ENCODE measurements at regions not wholly inside any gene's neighbourhood (a gene's known extent, or its start where the extent isn't known, plus 50 kb on each side); places are given as distances from the start of the nearest gene placed in this dataset.

- Histone ChIP-seq H3K36me3 (ENCODE audit: low read depth) (no peaks in the 10 kb centered on the region; the same call in 1 of the 2 replicates), H3K4me3 (ENCODE audit: severe bottlenecking) (no peak overlapping the region), H3K27me3 (ENCODE audit: insufficient read depth, poor library complexity, severe bottlenecking) (no peaks in the 10 kb centered on the region), H3K9me3 (ENCODE audit: severe bottlenecking) (peaks cover 3% of the 10 kb centered on the region), H3K4me1 (ENCODE audit: insufficient read depth, poor library complexity, severe bottlenecking) (peaks cover 32% of the 10 kb centered on the region), H3K27ac (ENCODE audit: poor library complexity, severe bottlenecking) (peak overlapping the region; percentile 69)
- ATAC-seq (ENCODE audit: low read depth) (no peak), DNase-seq (ENCODE audit: low spot score) (no peak)
- TF ChIP-seq CTCF (IDR thresholded peaks at IDR 0.05; ENCODE audit: poor library complexity, severe bottlenecking): no peak
These were observed 187.5 kb upstream of the KL start for GRCh38 chr13:32828711-32829110.

GRCh38 chr13:32829269-32829668 is 187.0 kb upstream of the KL start:
- Histone ChIP-seq H3K36me3 (ENCODE audit: low read depth) (no peaks in the 10 kb centered on the region; the same call in 1 of the 2 replicates), H3K4me1 (ENCODE audit: insufficient read depth, poor library complexity, severe bottlenecking) (peaks cover 29% of the 10 kb centered on the region), H3K4me3 (ENCODE audit: severe bottlenecking) (no peak overlapping the region), H3K27me3 (ENCODE audit: insufficient read depth, poor library complexity, severe bottlenecking) (no peaks in the 10 kb centered on the region), H3K9me3 (ENCODE audit: severe bottlenecking) (peaks cover 3% of the 10 kb centered on the region), H3K27ac (ENCODE audit: poor library complexity, severe bottlenecking) (peak overlapping the region; percentile 69)
- no peak for DNase-seq (ENCODE audit: low spot score)
- TF ChIP-seq CTCF (IDR thresholded peaks at IDR 0.05; ENCODE audit: poor library complexity, severe bottlenecking): no peak
- ATAC-seq (ENCODE audit: low read depth): no peak

GRCh38 chr13:32829676-32830335 is 186.4 kb upstream of the KL start:
- ATAC-seq (ENCODE audit: low read depth) (peak; percentile 97), DNase-seq (ENCODE audit: low spot score) (peak; percentile 77)
- TF ChIP-seq CTCF (IDR thresholded peaks at IDR 0.05; ENCODE audit: poor library complexity, severe bottlenecking): no peak
- no peaks in the 10 kb centered on the region; the same call in 1 of the 2 replicates for H3K36me3 ChIP-seq (ENCODE audit: low read depth)
- no peak overlapping the region for H3K4me3 ChIP-seq (ENCODE audit: severe bottlenecking)
- H3K27me3 ChIP-seq (ENCODE audit: insufficient read depth, poor library complexity, severe bottlenecking): no peaks in the 10 kb centered on the region
- peaks cover 25% of the 10 kb centered on the region for H3K4me1 ChIP-seq (ENCODE audit: insufficient read depth, poor library complexity, severe bottlenecking)
- peaks cover 3% of the 10 kb centered on the region for H3K9me3 ChIP-seq (ENCODE audit: severe bottlenecking)
- H3K27ac ChIP-seq (ENCODE audit: poor library complexity, severe bottlenecking): peak overlapping the region; percentile 69

GRCh38 chr13:32830336-32831031 is 185.7 kb upstream of the KL start:
- no peak for DNase-seq (ENCODE audit: low spot score)
- Histone ChIP-seq H3K27me3 (ENCODE audit: insufficient read depth, poor library complexity, severe bottlenecking) (no peaks in the 10 kb centered on the region), H3K4me3 (ENCODE audit: severe bottlenecking) (no peak overlapping the region), H3K9me3 (ENCODE audit: severe bottlenecking) (peaks cover 3% of the 10 kb centered on the region), H3K27ac (ENCODE audit: poor library complexity, severe bottlenecking) (peak overlapping the region; percentile 69), H3K4me1 (ENCODE audit: insufficient read depth, poor library complexity, severe bottlenecking) (peaks cover 19% of the 10 kb centered on the region), H3K36me3 (ENCODE audit: low read depth) (no peaks in the 10 kb centered on the region; the same call in 1 of the 2 replicates)
- no peak for ATAC-seq (ENCODE audit: low read depth)
- no peak for TF ChIP-seq CTCF (IDR thresholded peaks at IDR 0.05; ENCODE audit: poor library complexity, severe bottlenecking)
